H1 (cell line): ENCODE measurements at regions not wholly inside any gene's neighbourhood (a gene's known extent, or its start where the extent isn't known, plus 50 kb on each side); places are given as distances from the start of the nearest gene placed in this dataset.

Source experiments
- CBX5 ChIP-seq: fragments of 300-800, 300-1000 bp; sonication (generic); IDR thresholded peaks from 2 replicates; pipeline ENCODE4 v1.7.1; 2016; ENCODE audit warnings: antibody characterized with exemption, low read length, low read depth
- CREB1 ChIP-seq: IDR thresholded peaks from 2 replicates; pipeline ENCODE4 v1.6.1; 2012; ENCODE audit warnings: inconsistent platforms
- CTCF ChIP-seq, 3 experiments: IDR thresholded peaks; 1 replicate in 2 of 3; 2 replicates in 1 of 3; pipeline versions ENCODE4 v1.5.1 to v1.6.1; 2011; ENCODE audit warnings: low read length in 3 of 3, mild to moderate bottlenecking in 3 of 3, inconsistent platforms in 2 of 3, low read depth in 1 of 3, moderate library complexity in 1 of 3; ENCODE audit not compliant: insufficient read depth in 1 of 3; ENCODE audit errors: control extremely low read depth in 1 of 3
- EP300 ChIP-seq, 2 experiments: IDR thresholded peaks; 1 replicate in 1 of 2; 2 replicates in 1 of 2; pipeline ENCODE4 v1.6.1; 2011 to 2012; ENCODE audit warnings: low read depth in 2 of 2, low read length in 2 of 2, mild to moderate bottlenecking in 2 of 2, borderline replicate concordance in 1 of 2, inconsistent platforms in 1 of 2, moderate library complexity in 1 of 2
- MAFK ChIP-seq: IDR thresholded peaks from 2 replicates; pipeline ENCODE4 v1.6.1; 2012; ENCODE audit warnings: low read depth, mild to moderate bottlenecking, improper control_type of control experiment, low read length
- POLR2A ChIP-seq, 2 experiments: IDR thresholded peaks; 1 replicate in 1 of 2; 2 replicates in 1 of 2; pipeline ENCODE4 v1.6.1; 2011; ENCODE audit warnings: low read depth in 2 of 2, low read length in 2 of 2, mild to moderate bottlenecking in 2 of 2; ENCODE audit errors: control extremely low read depth in 1 of 2
- RFX5 ChIP-seq: IDR thresholded peaks from 2 replicates; pipeline ENCODE4 v1.6.1; 2011; ENCODE audit warnings: low read depth, low read length, improper control_type of control experiment, borderline replicate concordance
- TCF12 ChIP-seq: IDR thresholded peaks from 2 replicates; pipeline ENCODE4 v1.6.1; 2011; ENCODE audit warnings: low read depth, mild to moderate bottlenecking, low read length

- TF ChIP-seq CTCF (IDR thresholded peaks at IDR 0.05; ENCODE audit: control extremely low read depth in 1 of 3, insufficient read depth in 1 of 3, low read depth in 1 of 3, low read length in 3 of 3), result no peak
- TF ChIP-seq RFX5, result no peak
- TF ChIP-seq EP300 (IDR thresholded peaks at IDR 0.05; ENCODE audit: borderline replicate concordance in 1 of 2, low read depth in 2 of 2, low read length in 2 of 2), result no peak
- TF ChIP-seq MAFK, result no peak
- no peak for TF ChIP-seq CREB1
- no peak for TF ChIP-seq TCF12
- no peak for TF ChIP-seq CBX5
- TF ChIP-seq POLR2A (IDR thresholded peaks at IDR 0.05; ENCODE audit: control extremely low read depth in 1 of 2, low read depth in 2 of 2, low read length in 2 of 2), result no peak
Measured at GRCh38 chr14:40697231-40697630, 909.4 kb upstream of the LRFN5 start.
